Amniotic epithelial cell (primary cell): ENCODE measurements at regions not wholly inside any gene's neighbourhood (a gene's known extent, or its start where the extent isn't known, plus 50 kb on each side); places are given as distances from the start of the nearest gene placed in this dataset.
"Not testable (repeated sequence)": the region's sequence is repeated elsewhere in the genome, so short reads cannot be mapped to it uniquely, and the experiment has no call there.

Source experiments
- DNase-seq: peaks from one replicate; pipeline ENCODE4 v3.0.0-alpha.2; 2010; ENCODE audit warnings: low read depth

- no peak for DNase-seq
Observed at GRCh38 chr9:108062680-108063079, 573.1 kb upstream of the KLF4 start.

DNA sequence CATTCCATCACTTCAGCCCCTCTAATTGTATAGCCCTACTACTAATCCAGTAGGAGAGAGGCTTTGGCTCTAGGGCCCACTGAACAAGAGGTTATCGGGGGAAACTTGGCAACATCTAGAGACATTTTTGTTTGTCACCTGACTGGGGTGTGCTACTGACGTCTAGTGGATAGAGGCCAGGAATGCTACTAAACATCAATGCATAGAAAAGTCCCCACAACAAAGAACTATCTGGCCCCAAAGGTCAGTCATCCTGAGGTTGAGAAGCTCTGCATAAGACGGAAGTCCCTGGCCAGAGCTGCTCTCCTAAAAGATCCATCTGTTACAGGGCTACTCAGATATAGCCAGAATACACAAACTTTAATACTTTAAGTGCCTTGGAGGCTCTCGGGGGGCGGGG is 570.6 kb upstream of the KLF4 start:
- DNase-seq = no peak

DNA sequence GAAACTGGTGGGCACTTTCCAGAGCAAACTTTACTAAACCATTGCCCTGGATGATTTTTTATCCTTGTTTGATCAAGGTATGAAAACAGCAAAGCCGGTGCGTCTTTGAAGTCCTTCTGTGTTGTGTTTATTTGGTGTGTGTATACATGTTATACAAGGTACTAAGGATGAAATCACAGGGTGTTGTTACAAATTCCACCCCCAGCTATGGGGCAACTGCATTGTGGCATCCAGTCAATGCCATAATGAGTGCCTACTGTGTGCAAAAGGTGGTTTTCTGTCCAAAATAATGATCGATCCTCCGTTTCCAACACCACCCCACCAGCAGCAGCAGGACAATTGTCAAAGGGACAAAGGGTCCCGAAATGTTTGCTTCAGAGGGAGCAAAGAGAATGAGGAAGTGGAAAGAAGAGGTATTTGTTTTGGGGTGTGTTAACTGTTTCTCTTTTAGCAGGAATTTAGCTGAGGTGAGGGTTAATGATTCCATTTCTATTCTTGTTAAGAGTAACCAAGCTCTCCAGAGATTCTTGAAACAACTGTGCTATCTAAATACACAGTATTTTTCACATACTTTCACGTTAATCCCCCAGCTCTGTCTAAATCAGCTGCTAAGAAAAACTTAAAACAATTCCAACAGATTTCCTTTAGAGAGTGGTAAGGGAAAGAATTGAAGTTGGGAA is 568.7 kb upstream of the KLF4 start:
- DNase-seq = no peak

- peak; percentile 99 for DNase-seq
Observed at GRCh38 chr9:108057421-108058134, 568.0 kb upstream of the KLF4 start.

GRCh38 chr9:108056805-108057386 is 567.3 kb upstream of the KLF4 start:
- DNase-seq = peak; percentile 94

- peak; percentile 62 for DNase-seq
Observed at GRCh38 chr9:108056084-108056804, 566.7 kb upstream of the KLF4 start.

- no peak for DNase-seq
Observed at GRCh38 chr9:108054131-108054630, 564.6 kb upstream of the KLF4 start.

GRCh38 chr9:108053555-108054061 is 564.0 kb upstream of the KLF4 start:
- DNase-seq = peak; percentile 88

- no peak for DNase-seq
Observed at GRCh38 chr9:108052431-108053080, 563.0 kb upstream of the KLF4 start.

GRCh38 chr9:108050894-108051293 is 561.3 kb upstream of the KLF4 start:
- DNase-seq = no peak

- no peak for DNase-seq
Observed at GRCh38 chr9:108049671-108050494, 560.3 kb upstream of the KLF4 start.

GRCh38 chr9:108049026-108049607 is 559.5 kb upstream of the KLF4 start:
- DNase-seq = peak; percentile 90

- no peak for DNase-seq
Observed at GRCh38 chr9:108048406-108049025, 558.9 kb upstream of the KLF4 start.

DNA sequence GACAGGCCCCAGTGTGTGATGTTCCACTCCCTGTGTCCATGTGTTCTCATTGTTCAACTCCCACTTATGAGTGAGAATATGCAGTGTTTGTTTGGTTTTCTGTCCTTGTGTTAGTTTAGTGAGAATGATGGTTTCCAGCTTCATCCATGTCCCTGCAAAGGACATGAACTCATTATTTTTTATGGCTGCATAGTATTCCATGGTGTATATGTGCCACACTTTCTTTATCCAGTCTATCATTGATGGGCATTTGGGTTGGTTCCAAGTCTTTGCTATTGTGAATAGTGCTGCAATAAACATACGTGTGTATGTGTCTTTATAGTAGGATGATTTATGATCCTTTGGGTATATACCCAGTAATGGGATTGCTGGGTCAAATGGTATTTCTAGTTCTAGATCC is 558.2 kb upstream of the KLF4 start:
- DNase-seq = not testable (repeated sequence)

- DNase-seq = peak; percentile 93
Observed at GRCh38 chr9:108047264-108047663, 557.7 kb upstream of the KLF4 start.

DNA sequence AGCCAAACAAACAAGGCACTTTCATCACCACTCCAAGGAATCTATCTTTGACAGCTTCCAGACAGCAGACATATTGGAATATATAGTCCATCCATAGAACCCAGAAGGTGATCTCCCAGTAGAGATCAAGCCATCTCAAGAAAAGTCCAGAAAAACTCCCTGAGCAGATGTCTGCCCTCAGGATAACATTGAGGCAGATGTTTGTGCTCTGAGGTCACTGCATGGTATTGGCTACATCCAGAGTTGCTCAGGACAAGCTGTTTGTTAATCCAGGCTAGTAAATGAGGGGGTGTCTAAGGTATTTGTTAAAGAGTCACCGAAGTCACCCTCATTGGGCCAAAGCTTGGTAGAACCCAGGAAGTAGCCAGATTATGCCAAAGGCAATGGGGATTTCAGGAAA is 556.3 kb upstream of the KLF4 start:
- no peak for DNase-seq

DNA sequence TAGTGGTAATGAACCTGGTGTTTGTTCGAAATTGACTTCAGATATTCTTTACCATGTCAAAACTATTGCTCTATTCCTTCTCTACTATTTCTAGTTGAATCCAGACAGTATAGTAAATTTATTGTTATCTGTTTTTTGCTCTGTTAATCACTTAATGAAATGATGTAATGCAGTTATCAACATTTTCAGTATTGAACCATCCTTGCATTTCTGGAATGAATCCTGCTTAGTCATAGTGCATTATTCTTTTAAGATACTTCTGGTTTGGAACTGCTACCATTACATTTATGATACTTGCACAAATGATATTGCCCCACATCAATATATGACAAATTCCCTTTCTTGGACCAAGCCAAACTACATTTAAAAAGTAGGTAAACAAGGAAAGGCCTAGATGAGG is 554.0 kb upstream of the KLF4 start:
- no peak for DNase-seq

GRCh38 chr9:108041551-108041950 is 552.0 kb upstream of the KLF4 start:
- DNase-seq = peak; percentile 81

- peak; percentile 52 for DNase-seq
Observed at GRCh38 chr9:108040783-108041182, 551.2 kb upstream of the KLF4 start.

GRCh38 chr9:108039493-108039892 is 549.9 kb upstream of the KLF4 start:
- DNase-seq = peak; percentile 15
